ENCODE measurements at regions not wholly inside any gene's neighbourhood (a gene's known extent, or its start where the extent isn't known, plus 50 kb on each side); places are given as distances from the start of the nearest gene placed in this dataset.

DNA sequence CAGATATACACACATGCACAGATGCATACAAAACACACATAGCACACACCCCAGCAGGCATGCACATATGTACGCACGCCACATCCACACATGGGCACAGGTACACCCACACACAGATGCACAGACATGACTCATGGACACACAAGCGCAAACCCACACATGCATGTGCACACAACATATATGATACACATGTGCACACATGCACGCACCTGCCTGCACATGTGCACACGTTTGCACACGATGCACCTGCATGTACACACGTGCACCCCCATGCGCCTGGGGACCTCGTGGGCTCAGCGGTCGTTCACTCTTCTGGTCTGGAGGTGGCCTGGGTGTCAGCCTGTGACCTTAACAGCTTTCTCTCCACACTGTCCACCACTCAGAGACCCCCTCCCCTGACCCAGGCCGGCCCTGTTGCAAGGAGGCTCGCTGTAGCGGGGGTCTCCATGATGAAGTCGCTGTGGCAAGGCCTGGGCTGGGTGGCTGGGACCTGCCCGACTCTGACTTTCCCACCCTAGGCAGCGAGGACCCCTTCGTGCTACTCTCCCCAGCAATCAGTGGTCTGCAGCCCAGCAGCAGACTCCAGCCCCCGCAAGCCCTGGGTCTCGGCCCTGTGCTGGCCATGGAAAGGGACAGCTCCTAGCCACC is 92.1 kb upstream of the TTC34 start:
- H3K27ac ChIP-seq: no peak overlapping the region
- H3K27me3 ChIP-seq: no peaks in the 10 kb centered on the region
- no peak for DNase-seq
- H3K4me3 ChIP-seq (replicated peaks in 1 of 3): no peak overlapping the region
- H3K4me1 ChIP-seq: no peaks in the 10 kb centered on the region
- TF ChIP-seq POLR2A (IDR thresholded peaks at IDR 0.05): no peak
- TF ChIP-seq, protein P1, sequence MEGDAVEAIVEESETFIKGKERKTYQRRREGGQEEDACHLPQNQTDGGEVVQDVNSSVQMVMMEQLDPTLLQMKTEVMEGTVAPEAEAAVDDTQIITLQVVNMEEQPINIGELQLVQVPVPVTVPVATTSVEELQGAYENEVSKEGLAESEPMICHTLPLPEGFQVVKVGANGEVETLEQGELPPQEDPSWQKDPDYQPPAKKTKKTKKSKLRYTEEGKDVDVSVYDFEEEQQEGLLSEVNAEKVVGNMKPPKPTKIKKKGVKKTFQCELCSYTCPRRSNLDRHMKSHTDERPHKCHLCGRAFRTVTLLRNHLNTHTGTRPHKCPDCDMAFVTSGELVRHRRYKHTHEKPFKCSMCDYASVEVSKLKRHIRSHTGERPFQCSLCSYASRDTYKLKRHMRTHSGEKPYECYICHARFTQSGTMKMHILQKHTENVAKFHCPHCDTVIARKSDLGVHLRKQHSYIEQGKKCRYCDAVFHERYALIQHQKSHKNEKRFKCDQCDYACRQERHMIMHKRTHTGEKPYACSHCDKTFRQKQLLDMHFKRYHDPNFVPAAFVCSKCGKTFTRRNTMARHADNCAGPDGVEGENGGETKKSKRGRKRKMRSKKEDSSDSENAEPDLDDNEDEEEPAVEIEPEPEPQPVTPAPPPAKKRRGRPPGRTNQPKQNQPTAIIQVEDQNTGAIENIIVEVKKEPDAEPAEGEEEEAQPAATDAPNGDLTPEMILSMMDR (IDR thresholded peaks at IDR 0.05): no peak
- H3K36me3 ChIP-seq: no peaks in the 10 kb centered on the region
- intact Hi-C loops (cut with DNase I): no loop called here
- 88 to 90% methylated on average over 15 to 18 of the region's 20 CpGs for WGBS, 2 donors
- no peaks in the 10 kb centered on the region for H3K9me3 ChIP-seq

DNA sequence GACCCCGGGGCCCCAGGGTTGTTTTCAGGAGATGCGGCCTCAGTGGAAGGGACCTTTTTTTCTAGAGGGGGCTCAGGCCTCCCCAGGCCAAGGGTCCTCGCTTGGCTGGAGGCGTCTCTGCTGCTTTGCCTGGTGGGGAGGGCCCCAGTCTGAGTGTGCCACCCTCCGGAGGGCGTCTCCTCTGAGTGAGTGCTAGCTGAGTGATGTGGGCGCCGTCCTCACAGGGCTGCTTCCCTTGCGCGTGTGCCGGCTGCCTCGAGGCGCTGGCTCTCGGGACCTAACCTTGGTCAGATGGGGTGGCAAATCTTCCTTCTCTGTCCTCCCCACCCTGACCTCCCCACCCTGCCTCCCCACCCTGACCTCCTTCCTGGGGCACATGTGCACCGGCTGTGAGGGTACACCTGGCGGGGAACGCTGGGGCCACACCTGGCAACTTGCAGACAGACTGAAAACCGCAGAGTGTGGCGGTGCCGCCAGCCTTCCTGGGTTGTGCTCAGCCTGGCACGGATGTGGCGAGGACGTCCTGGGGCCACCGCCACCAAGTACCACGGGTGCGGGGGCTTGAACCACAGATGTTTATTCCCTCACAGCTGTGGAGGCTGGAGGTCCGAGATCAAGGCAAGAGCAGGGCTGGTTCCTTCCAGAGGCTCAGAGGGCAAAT is 93.0 kb upstream of the TTC34 start:
- TF ChIP-seq, protein P1 (IDR thresholded peaks at IDR 0.05): no peak
- no peak for TF ChIP-seq POLR2A (IDR thresholded peaks at IDR 0.05)
- H3K27me3 ChIP-seq: no peaks in the 10 kb centered on the region
- no peaks in the 10 kb centered on the region for H3K36me3 ChIP-seq
- intact Hi-C loops (cut with DNase I): no loop called here
- H3K27ac ChIP-seq: no peak overlapping the region
- H3K9me3 ChIP-seq: no peaks in the 10 kb centered on the region
- H3K4me3 ChIP-seq (replicated peaks in 1 of 3): no peak overlapping the region
- WGBS, 2 donors: 95 to 96% methylated on average over 11 to 16 of the region's 27 CpGs
- H3K4me1 ChIP-seq: no peaks in the 10 kb centered on the region
- DNase-seq: no peak

DNA sequence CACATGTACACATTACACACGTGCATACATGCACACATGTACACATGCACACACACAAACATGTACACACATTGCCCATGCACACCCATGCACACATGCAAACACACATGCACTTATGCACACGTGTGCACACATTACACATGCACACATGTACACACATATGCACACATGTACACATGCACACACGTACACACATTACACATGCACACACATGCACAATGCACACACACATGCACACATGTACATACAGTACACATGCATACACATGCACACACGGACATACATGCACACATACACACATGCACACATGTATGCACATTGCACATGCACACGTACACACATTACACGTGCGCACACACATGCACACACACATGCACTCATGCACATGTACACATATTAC is 95.3 kb upstream of the TTC34 start:
- DNase-seq: no peak
- Histone ChIP-seq H3K27ac (no peak overlapping the region), H3K9me3 (no peaks in the 10 kb centered on the region), H3K4me1 (no peaks in the 10 kb centered on the region), H3K27me3 (no peaks in the 10 kb centered on the region), H3K4me3 (replicated peaks in 1 of 3) (no peak overlapping the region), H3K36me3 (no peaks in the 10 kb centered on the region)
- 86 to 91% methylated on average over 7 of the region's 7 CpGs for WGBS, 2 donors
- intact Hi-C loops (cut with DNase I): no loop called here
- TF ChIP-seq, protein P1 (IDR thresholded peaks at IDR 0.05): no peak
- no peak for TF ChIP-seq POLR2A (IDR thresholded peaks at IDR 0.05)

DNA sequence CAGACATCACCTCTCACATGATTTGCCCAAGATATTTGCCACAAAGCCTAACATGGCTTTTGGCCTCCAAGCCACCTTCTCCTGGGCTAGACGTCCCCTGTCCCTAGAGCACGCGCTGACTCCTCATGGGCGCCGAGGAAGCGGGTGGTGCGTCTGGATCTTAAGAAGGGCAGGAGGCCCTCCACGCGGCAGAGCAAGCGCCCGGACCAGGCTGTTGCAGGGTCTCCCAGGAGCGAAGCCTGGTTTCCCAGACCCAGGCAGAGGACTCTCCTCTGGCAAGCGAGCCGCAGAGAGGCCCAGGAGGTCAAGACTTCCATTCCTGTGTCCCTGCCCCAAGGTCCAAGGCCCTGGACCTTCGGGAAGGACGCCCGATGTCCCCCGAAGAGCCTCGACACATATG is 101.7 kb upstream of the TTC34 start:
- Histone ChIP-seq H3K27ac (no peak overlapping the region), H3K9me3 (no peaks in the 10 kb centered on the region), H3K4me3 (replicated peaks in 1 of 3) (no peak overlapping the region), H3K4me1 (no peaks in the 10 kb centered on the region), H3K27me3 (no peaks in the 10 kb centered on the region), H3K36me3 (no peaks in the 10 kb centered on the region)
- no peak for DNase-seq
- intact Hi-C loops (cut with DNase I): no loop called here
- TF ChIP-seq, protein P1 (IDR thresholded peaks at IDR 0.05): no peak
- TF ChIP-seq POLR2A (IDR thresholded peaks at IDR 0.05): no peak
- WGBS, 2 donors: 90 to 92% methylated on average over 14 to 15 of the region's 19 CpGs

DNA sequence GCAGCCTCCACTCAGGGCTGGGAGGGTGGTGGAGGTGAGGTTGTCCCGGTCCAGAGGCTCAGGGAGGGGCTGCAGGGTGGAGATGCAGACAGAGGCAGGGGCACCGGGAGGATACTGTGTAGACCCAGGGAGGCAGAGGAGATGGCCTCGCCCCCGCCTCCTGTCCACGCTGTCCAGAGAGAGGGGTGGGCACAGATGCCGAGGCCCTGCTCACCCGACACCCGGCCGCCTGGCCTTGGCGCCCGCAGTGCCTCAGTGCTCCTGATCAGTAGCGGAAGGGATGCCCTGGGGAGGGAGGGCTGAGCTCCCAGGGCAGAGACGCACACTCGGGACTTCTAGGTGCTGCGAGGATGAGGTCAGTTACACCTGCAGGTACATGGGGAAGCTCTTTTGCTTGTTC is 102.7 kb upstream of the TTC34 start:
- H3K36me3 ChIP-seq: no peaks in the 10 kb centered on the region
- H3K9me3 ChIP-seq: no peaks in the 10 kb centered on the region
- H3K4me3 ChIP-seq (replicated peaks in 1 of 3): no peak overlapping the region
- intact Hi-C loops (cut with DNase I): no loop called here
- H3K27me3 ChIP-seq: no peaks in the 10 kb centered on the region
- no peak overlapping the region for H3K27ac ChIP-seq
- 87 to 90% methylated on average over 9 to 14 of the region's 15 CpGs for WGBS, 2 donors
- TF ChIP-seq, protein P1 (IDR thresholded peaks at IDR 0.05): no peak
- TF ChIP-seq POLR2A (IDR thresholded peaks at IDR 0.05): no peak
- no peaks in the 10 kb centered on the region for H3K4me1 ChIP-seq
- DNase-seq: no peak
